ENCODE measurements at regions not wholly inside any gene's neighbourhood (a gene's known extent, or its start where the extent isn't known, plus 50 kb on each side); places are given as distances from the start of the nearest gene placed in this dataset.

DNA sequence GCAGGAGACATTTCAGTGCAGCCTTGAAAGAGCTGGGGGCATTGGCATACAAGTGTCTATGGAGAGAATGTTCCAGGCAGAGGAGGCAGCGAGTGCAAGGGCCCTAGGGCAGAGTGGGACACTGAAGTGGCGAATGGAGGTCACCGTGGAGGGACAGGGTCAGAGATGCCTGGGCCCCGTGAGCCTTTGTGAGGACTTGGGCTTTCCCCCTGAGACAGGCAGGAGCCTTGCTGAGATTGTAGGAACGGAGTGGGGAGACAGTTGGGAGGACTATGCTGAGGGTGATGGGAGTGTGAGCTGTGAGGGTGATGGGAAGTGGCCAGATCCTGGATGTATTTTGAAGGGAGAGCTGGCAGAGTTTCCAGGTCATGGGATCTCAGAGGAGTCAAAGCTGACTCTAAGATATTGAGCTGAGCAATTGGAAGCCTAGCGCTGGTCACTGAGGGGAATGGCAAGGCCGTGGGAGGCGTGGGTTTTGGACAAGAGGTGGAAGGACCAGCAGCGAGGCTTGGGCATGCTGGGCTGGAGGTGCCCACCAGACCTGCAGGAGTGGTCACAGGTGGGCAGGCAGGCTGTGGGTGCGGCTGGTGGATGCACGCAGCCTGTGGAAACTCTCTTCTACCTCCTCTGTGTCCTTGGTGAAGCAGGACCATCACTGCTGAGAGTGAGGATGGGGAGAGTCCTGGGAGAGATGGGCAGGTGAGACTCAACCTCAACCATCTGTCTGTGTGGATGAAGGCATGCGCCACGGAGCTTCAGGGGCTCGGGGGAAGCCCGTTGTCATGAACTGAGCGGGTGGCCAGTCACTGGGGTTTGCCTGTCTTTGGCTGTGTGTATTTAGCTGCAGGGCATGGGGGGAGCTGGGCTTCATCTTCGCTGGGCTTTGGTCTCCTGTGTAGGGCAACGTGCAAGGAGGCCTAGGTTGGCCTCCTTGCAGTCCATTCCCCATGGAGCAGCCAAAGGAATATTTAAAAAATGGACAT, 241.2 kb upstream of the HS6ST1 start:
- DNase-seq, result no peak

GRCh38 chr2:128560718-128561117, 242.1 kb upstream of the HS6ST1 start:
- DNase-seq, result no peak

DNA sequence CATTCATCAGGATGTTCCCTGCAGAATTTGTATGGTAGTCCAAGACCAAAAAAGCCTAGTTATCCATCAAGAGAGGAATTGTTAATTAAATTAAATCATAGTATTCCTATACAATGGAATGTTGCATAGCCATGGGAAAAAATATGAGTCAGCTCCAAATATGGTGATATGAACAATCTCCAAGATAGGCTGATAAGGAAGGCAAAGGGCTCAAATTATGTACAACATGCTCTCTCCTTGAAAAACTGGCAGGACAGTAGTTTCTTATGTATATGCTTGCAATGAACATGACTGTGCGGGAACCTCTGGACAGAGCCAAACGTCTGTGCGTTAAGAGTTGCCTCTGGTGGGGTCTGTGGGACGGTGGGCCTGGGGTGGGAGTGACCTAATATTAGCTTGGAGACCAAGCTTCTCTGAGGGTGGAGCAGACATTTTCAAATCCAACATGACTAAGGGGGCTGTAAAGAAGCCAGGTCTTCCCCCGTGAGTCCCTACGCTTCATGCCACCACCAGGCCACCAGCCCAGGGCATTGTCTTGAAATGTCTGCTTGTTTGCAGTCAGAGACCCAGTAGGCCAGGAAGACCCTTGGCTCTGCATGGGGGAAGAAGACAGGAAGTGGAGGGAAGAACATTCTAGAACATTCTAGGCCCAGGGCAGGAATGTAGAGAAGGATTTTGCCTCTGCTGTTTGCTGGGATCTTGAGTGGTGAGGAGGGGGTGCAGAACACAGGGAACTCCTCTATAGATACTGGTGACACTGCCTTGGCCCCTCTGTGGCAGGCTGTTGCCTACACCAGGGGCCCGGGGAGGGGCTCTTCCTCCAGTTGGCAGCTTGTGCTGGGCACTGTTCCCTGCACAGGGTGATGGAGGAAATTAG, 244.0 kb upstream of the HS6ST1 start:
- DNase-seq, result no peak

DNA sequence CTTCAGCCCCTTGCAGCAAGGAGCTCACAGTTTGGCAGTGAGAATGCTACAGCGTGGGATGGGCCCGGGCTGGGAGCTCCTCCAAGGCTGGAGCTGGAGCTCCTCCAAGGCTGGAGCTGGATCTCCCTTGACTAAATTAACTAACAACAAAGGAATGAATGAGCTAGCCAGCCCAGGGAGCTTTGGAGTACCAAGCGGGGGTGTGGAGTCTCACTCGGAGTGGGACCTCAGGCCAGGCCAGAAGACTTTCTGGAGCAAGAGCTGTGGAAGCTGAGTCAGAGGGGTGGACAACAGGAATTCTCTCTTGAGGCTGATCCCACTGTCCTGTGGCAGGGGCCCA, 244.7 kb upstream of the HS6ST1 start:
- DNase-seq, result no peak

- no peak for DNase-seq
These were observed 245.5 kb upstream of the HS6ST1 start for GRCh38 chr2:128564131-128564530.

DNA sequence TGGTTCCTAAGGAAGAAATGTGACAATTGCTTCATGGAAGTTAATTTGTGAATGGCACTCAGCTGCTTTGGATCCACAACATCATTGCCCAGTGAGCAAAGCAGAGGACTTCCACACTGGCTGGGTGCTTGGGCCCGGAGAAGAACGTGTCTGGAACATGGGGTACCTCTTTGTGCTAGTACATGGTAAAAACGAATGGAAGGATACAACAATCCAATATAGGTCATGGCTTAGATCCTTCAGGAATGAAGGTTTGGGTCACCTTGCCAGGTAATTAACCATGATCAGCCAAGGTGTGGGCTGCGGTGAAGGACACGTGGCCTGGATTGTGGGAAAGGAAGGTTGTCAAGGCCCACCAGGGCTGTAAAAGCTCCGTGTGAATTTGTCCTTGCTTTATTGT, 245.9 kb upstream of the HS6ST1 start:
- DNase-seq, result no peak

GRCh38 chr2:128565441-128565840, 246.8 kb upstream of the HS6ST1 start:
- DNase-seq, result no peak

DNA sequence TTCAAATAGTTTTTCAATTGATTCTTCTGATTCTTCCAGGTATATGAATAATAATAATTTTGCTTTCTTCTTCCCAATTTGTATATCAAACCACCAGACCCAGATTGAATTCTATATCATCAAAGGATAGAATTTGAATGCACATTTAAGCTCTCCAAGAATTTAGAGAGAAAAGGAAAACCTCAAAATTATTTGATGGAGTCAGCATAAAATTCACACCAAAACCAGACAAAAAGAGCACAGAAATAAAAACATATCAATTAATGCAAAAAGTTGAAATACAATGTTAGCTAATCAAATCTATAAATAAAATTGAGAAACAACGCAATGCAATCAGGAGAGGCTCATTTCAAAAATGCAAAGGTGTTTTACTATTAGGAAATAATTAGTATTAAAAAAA, 248.0 kb upstream of the HS6ST1 start:
- DNase-seq, result no peak

GRCh38 chr2:128568106-128568505, 249.4 kb upstream of the HS6ST1 start:
- DNase-seq, result no peak

DNA sequence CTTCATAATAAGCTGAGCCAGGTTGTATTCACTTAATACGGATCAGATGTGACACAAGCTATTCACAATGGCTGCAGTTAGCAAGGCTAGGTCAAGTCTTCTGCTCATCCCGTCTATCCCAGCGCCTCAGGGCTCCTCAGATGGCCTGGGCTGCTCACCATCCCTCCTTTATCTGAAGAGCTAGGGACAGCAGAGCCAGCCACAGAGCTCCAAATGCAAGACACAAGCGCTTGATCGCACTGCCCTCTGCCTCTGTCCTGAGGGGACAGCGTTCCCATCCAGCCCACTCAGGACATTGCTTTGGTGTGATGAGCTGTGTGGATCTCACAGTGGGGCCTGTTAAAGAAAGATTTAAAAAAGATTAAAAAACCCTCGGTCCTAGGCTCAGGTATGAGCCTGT, 254.4 kb upstream of the HS6ST1 start:
- no peak for DNase-seq

DNA sequence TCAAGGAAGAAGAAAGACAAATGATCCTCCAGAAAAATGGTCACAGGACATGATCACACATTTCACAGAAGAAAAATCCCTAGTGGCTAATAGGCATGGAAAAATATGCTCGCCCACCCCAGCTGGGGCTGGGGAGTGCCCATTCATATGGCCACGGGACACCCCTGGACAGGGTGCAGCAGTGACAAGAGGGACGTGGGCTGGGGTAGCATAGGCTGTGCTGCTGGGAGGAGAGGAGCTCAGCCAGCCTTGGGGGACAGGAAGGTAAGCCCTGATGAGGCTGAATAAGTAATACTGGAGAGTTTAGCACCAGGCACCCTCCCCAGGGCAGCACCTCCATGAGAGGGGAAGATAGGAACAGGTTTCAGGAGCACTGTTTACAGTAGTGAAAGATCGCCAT, 254.9 kb upstream of the HS6ST1 start:
- no peak for DNase-seq

GRCh38 chr2:128577141-128577930, 258.7 kb upstream of the HS6ST1 start:
- no peak for DNase-seq

GRCh38 chr2:128578406-128579390, 260.0 kb upstream of the HS6ST1 start:
- no peak for DNase-seq

GRCh38 chr2:128579825-128580224, 261.2 kb upstream of the HS6ST1 start:
- no peak for DNase-seq

- no peak for DNase-seq
These were observed 262.6 kb upstream of the HS6ST1 start for GRCh38 chr2:128580988-128581848.

- DNase-seq, result no peak
These were observed 263.2 kb upstream of the HS6ST1 start for GRCh38 chr2:128581849-128582244.

- no peak for DNase-seq
These were observed 265.7 kb upstream of the HS6ST1 start for GRCh38 chr2:128584296-128584890.

DNA sequence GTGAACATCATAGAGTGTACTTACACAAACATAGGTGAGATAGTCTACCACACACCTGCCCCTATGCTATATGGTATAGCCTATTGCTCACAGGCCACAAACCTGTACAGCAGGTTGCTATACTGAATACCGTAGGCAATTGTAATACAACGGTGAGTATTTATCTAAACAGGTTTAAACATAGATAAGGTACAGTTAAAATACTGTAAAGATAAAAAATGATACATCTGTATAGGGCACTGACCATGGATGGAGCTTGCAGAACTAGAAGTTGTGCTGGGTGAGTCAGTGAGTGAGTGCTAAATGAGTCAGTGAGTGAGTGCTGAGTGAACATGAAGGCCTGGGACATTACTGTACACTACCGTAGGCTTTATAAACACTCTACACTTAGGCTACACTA, 267.0 kb upstream of the HS6ST1 start:
- no peak for DNase-seq

- DNase-seq, result no peak
These were observed 271.0 kb upstream of the HS6ST1 start for GRCh38 chr2:128589681-128590080.

- no peak for DNase-seq
These were observed 271.8 kb upstream of the HS6ST1 start for GRCh38 chr2:128590309-128591021.
